ENCODE measurements at regions not wholly inside any gene's neighbourhood (a gene's known extent, or its start where the extent isn't known, plus 50 kb on each side); places are given as distances from the start of the nearest gene placed in this dataset.
"Not testable (repeated sequence)": the region's sequence is repeated elsewhere in the genome, so short reads cannot be mapped to it uniquely, and the experiment has no call there.

DNA sequence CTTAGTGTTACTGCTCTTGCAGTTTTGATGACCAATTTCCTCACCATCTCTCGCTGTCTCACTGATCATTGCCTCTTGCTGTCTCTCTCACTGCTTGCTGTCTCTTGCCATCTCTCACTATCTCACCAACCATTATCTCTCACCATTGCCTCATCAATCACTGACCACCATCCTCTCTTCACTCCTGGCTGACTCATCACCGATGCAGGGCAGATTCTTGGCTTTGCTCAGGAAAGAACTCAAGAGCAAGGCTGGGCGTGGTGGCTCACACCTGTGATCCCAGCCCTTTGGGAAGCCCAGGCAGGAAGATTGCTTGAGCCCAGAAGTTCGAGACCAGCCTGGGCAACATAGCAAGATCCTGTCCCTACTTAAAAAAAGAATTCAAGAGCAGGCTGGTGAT is 66.3 kb upstream of the SYN3 start:
- no peak for DNase-seq (ENCODE audit: low read depth)
- H3K4me3 ChIP-seq (replicated peaks; ENCODE audit: low read depth, low read length), result no peak overlapping the region
- no peak for TF ChIP-seq CTCF (IDR thresholded peaks at IDR 0.05; ENCODE audit: low read length, missing control alignments)

- not testable (repeated sequence) for H3K4me3 ChIP-seq (replicated peaks; ENCODE audit: low read depth, low read length)
- peak; percentile 8 for DNase-seq (ENCODE audit: low read depth)
These were observed 64.3 kb upstream of the SYN3 start for GRCh38 chr22:33122439-33122838.

DNA sequence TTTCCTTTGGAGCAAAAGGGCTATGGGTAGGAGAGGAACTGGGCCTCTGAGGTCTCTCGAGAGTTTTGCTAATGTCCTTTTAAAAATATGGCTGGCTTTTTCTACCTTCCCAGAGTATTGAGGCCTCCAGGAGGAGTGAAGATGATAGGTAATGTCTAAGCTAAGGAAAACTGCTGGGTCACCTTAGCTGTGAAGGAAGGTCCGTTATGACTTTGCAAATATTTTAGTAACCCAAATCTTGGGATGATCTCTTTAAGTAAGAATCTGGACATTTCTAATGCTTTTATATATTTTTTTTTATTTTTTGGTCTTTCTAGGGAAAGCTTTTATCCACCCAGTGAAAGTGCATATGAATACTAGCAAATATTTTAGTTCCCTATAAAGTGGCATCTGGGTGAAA is 60.9 kb upstream of the SYN3 start:
- no peak for TF ChIP-seq CTCF (IDR thresholded peaks at IDR 0.05; ENCODE audit: low read length, missing control alignments)
- H3K4me3 ChIP-seq (replicated peaks; ENCODE audit: low read depth, low read length), result no peak overlapping the region
- no peak for DNase-seq (ENCODE audit: low read depth)

GRCh38 chr22:33117821-33118220 is 59.6 kb upstream of the SYN3 start:
- no peak for TF ChIP-seq CTCF (IDR thresholded peaks at IDR 0.05; ENCODE audit: low read length, missing control alignments)
- no peak for DNase-seq (ENCODE audit: low read depth)

GRCh38 chr22:33116841-33117547 is 58.8 kb upstream of the SYN3 start:
- H3K4me3 ChIP-seq (replicated peaks; ENCODE audit: low read depth, low read length), result no peak overlapping the region
- TF ChIP-seq CTCF (IDR thresholded peaks at IDR 0.05; ENCODE audit: low read length, missing control alignments), result no peak
- peak; percentile 10 for DNase-seq (ENCODE audit: low read depth)

More at GRCh38 chr22:33117821-33118220, 59.6 kb upstream of the SYN3 start:
- no peak overlapping the region for H3K4me3 ChIP-seq (replicated peaks; ENCODE audit: low read depth, low read length)

GRCh38 chr22:33114565-33114964 is 56.4 kb upstream of the SYN3 start:
- TF ChIP-seq CTCF (IDR thresholded peaks at IDR 0.05; ENCODE audit: low read length, missing control alignments), result no peak

GRCh38 chr22:33112580-33112979 is 54.4 kb upstream of the SYN3 start:
- no peak overlapping the region for H3K4me3 ChIP-seq (replicated peaks; ENCODE audit: low read depth, low read length)
- no peak for TF ChIP-seq CTCF (IDR thresholded peaks at IDR 0.05; ENCODE audit: low read length, missing control alignments)

More at GRCh38 chr22:33114565-33114964, 56.4 kb upstream of the SYN3 start:
- no peak overlapping the region for H3K4me3 ChIP-seq (replicated peaks; ENCODE audit: low read depth, low read length)
- DNase-seq (ENCODE audit: low read depth), result no peak

More at GRCh38 chr22:33112580-33112979, 54.4 kb upstream of the SYN3 start:
- DNase-seq (ENCODE audit: low read depth), result no peak

Data from fibroblast of pulmonary artery (primary cell).